Hepatocyte (in vitro differentiated cells): ENCODE measurements at regions not wholly inside any gene's neighbourhood (a gene's known extent, or its start where the extent isn't known, plus 50 kb on each side); places are given as distances from the start of the nearest gene placed in this dataset.

Experiments used
- DNase-seq: peaks from one replicate; pipeline ENCODE4 v3.0.0-alpha.2; 2016; ENCODE audit warnings: low spot score
- H2AFZ ChIP-seq: fragments of 200-600 bp; sonication (generic); 2 replicates; pipeline ENCODE4 v1.6.0; 2016; ENCODE audit warnings: antibody characterized with exemption, mild to moderate bottlenecking
- H3K27ac ChIP-seq: fragments of 200-600 bp; sonication (generic); 2 replicates; pipeline ENCODE4 v1.5.1; 2016; ENCODE audit warnings: mild to moderate bottlenecking
- H3K27me3 ChIP-seq: fragments of 200-600 bp; sonication (generic); 2 replicates; pipeline ENCODE4 v1.6.1; 2016
- H3K36me3 ChIP-seq: fragments of 200-600 bp; sonication (generic); replicated peaks from 2 replicates; pipeline ENCODE4 v1.5.1; 2016; ENCODE audit warnings: low read depth; ENCODE audit not compliant: insufficient read depth
- H3K4me1 ChIP-seq: fragments of 200-600 bp; sonication (generic); 2 replicates; pipeline ENCODE4 v1.5.1; 2016; ENCODE audit warnings: mild to moderate bottlenecking, moderate library complexity; ENCODE audit not compliant: insufficient read depth
- H3K4me2 ChIP-seq: fragments of 200-600 bp; sonication (generic); 2 replicates; pipeline ENCODE4 v1.6.0; 2016
- H3K4me3 ChIP-seq: fragments of 200-600 bp; sonication (generic); 2 replicates; pipeline ENCODE4 v1.5.1; 2016; ENCODE audit warnings: mild to moderate bottlenecking
- H3K79me2 ChIP-seq: fragments of 200-600 bp; sonication (generic); 2 replicates; pipeline ENCODE4 v1.6.0; 2017; ENCODE audit warnings: mild to moderate bottlenecking
- H3K9me2 ChIP-seq: fragments of 200-600 bp; sonication (generic); replicated peaks from 2 replicates; pipeline ENCODE4 v1.6.0; 2017; ENCODE audit warnings: mild to moderate bottlenecking; ENCODE audit not compliant: insufficient read depth
- H3K9me3 ChIP-seq: fragments of 200-600 bp; sonication (generic); 2 replicates; pipeline ENCODE4 v1.5.1; 2016; ENCODE audit warnings: low read depth, mild to moderate bottlenecking
- H4K20me1 ChIP-seq: fragments of 200-600 bp; sonication (generic); 2 replicates; pipeline ENCODE4 v1.6.0; 2016; ENCODE audit warnings: mild to moderate bottlenecking; ENCODE audit not compliant: insufficient read depth, poor library complexity, severe bottlenecking
- EZH2 ChIP-seq: fragments of 200-600 bp; sonication (generic); IDR thresholded peaks from 2 replicates; pipeline ENCODE4 v1.6.1; 2016; ENCODE audit warnings: antibody characterized with exemption, mild to moderate bottlenecking, borderline replicate concordance
- EZH2phosphoT487 ChIP-seq: fragments of 200-600 bp; sonication (generic); IDR thresholded peaks from one replicate; pipeline ENCODE4 v1.6.1; 2018; ENCODE audit warnings: antibody characterized with exemption, mild to moderate bottlenecking, low read depth, moderate library complexity; ENCODE audit not compliant: unreplicated experiment, severe bottlenecking
- WGBS: methylation state at CpG from one replicate; pipeline ENCODE4 v1.1.6; 2016; ENCODE audit warnings: low lambda C conversion rate; ENCODE audit errors: missing lambda C conversion rate; 5-methylcytosine and 5-hydroxymethylcytosine counted together
- TF ChIP-seq, protein P1 (sequence below): fragments of 200-600 bp; sonication (generic); IDR thresholded peaks from 2 replicates; pipeline ENCODE4 v1.5.1; 2016; ENCODE audit warnings: antibody characterized with exemption, mild to moderate bottlenecking; ENCODE audit not compliant: poor library complexity

DNA sequence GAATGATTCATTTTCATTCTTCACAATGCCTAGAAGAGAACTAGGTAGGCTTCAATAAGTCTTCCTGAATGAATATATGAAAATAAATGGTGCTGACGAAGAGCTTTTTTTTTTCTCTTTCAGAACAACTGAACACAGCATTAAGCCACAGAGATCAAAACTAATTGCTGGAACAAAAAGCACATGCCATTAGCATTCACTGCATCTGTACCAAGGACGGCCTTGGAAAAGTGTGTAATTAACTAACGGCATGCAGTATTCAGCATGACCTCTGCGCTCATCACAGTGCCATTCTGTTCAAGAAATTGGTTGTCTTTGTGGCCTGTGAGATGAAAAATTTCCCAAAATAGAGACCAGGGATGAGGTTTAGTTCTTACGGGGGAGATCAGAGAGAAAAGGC lies 99.3 kb downstream of the NUDT12 start:
- TF ChIP-seq, protein P1, sequence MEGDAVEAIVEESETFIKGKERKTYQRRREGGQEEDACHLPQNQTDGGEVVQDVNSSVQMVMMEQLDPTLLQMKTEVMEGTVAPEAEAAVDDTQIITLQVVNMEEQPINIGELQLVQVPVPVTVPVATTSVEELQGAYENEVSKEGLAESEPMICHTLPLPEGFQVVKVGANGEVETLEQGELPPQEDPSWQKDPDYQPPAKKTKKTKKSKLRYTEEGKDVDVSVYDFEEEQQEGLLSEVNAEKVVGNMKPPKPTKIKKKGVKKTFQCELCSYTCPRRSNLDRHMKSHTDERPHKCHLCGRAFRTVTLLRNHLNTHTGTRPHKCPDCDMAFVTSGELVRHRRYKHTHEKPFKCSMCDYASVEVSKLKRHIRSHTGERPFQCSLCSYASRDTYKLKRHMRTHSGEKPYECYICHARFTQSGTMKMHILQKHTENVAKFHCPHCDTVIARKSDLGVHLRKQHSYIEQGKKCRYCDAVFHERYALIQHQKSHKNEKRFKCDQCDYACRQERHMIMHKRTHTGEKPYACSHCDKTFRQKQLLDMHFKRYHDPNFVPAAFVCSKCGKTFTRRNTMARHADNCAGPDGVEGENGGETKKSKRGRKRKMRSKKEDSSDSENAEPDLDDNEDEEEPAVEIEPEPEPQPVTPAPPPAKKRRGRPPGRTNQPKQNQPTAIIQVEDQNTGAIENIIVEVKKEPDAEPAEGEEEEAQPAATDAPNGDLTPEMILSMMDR, result no peak
- no peak for TF ChIP-seq EZH2phosphoT487
- TF ChIP-seq EZH2, result no peak
- H3K9me3 ChIP-seq, result no peaks in the 10 kb centered on the region
- WGBS, result 82% methylated on average over 5 of the region's 5 CpGs
- no peak for DNase-seq
- no peaks in the 10 kb centered on the region for H4K20me1 ChIP-seq
- no peaks in the 10 kb centered on the region for H3K36me3 ChIP-seq
- H2AFZ ChIP-seq, result no peak overlapping the region
- no peak overlapping the region for H3K27ac ChIP-seq
- no peak overlapping the region for H3K4me3 ChIP-seq
- H3K4me1 ChIP-seq, result no peaks in the 10 kb centered on the region
- no peaks in the 10 kb centered on the region for H3K27me3 ChIP-seq
- no peak overlapping the region for H3K4me2 ChIP-seq
- no peaks in the 10 kb centered on the region for H3K9me2 ChIP-seq
- no peaks in the 10 kb centered on the region for H3K79me2 ChIP-seq

DNA sequence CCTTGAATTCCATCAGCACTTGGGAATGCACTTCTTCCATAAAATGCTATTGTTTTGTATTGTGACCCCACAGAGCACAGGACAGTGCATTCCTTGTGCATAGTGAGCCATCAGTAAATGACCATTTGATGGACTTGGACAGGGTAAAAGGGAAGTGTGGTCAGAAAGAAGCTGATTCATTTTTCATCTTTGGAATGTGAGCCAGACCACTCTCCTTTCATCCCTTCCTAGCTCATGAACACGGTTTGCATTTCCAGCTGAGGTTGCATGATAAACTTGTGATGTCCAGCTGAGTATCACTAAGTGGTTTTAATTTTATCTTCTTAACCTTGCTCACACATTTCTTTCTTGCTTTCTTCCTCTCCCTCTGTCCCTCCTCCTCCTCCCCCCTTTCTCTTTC lies 101.3 kb downstream of the NUDT12 start:
- H3K9me2 ChIP-seq, result no peaks in the 10 kb centered on the region

DNA sequence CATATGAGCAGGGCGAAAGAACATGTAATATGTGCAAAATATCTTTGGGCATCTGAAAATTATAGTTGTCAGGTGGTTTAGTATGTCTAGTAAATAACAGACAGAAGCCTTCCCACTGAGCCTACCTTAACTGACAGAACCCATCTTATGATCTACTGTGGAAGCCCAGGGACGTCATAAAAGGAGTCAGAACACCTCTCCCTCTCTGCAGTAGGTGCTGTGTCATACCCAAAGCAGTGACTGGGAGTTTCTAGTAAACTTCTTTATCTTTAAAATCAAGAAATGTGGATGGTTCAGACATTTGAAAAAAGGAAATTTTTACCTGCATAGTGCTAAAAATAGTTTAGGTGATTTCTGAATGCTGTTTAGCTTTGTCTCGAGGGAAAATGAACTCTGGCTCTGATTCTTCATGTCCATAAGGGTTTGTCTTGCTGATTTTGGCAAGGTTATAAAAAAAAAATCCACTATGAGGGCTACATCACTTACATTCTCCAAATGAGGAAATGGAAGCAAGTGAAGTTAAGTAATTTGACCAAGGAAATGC lies 104.0 kb downstream of the NUDT12 start:
- no peak overlapping the region for H3K4me2 ChIP-seq
- WGBS, result 73% methylated on average over 3 of the region's 3 CpGs
- TF ChIP-seq EZH2 (no peak), EZH2phosphoT487 (no peak)
- TF ChIP-seq, protein P1, result no peak
- no peaks in the 10 kb centered on the region for H3K27me3 ChIP-seq
- no peaks in the 10 kb centered on the region for H4K20me1 ChIP-seq
- no peak overlapping the region for H3K27ac ChIP-seq
- H3K79me2 ChIP-seq, result no peaks in the 10 kb centered on the region
- H3K4me3 ChIP-seq, result no peak overlapping the region
- H3K36me3 ChIP-seq, result no peaks in the 10 kb centered on the region
- no peaks in the 10 kb centered on the region for H3K9me3 ChIP-seq
- DNase-seq, result no peak
- H2AFZ ChIP-seq, result no peak overlapping the region
- H3K9me2 ChIP-seq, result no peaks in the 10 kb centered on the region
- H3K4me1 ChIP-seq, result no peaks in the 10 kb centered on the region

More for the DNA sequence above, 101.3 kb downstream of the NUDT12 start:
- no peaks in the 10 kb centered on the region for H3K9me3 ChIP-seq
- TF ChIP-seq EZH2, result no peak
- TF ChIP-seq, protein P1, result no peak
- TF ChIP-seq EZH2phosphoT487, result no peak
- no peak overlapping the region for H3K4me3 ChIP-seq
- H3K27me3 ChIP-seq, result no peaks in the 10 kb centered on the region
- H3K79me2 ChIP-seq, result no peaks in the 10 kb centered on the region
- 46% methylated on average over 1 of the region's 1 CpG for WGBS
- no peak overlapping the region for H3K27ac ChIP-seq
- H2AFZ ChIP-seq, result no peak overlapping the region
- no peak for DNase-seq
- H3K4me1 ChIP-seq, result no peaks in the 10 kb centered on the region
- no peaks in the 10 kb centered on the region for H4K20me1 ChIP-seq
- no peak overlapping the region for H3K4me2 ChIP-seq
- H3K36me3 ChIP-seq, result no peaks in the 10 kb centered on the region

DNA sequence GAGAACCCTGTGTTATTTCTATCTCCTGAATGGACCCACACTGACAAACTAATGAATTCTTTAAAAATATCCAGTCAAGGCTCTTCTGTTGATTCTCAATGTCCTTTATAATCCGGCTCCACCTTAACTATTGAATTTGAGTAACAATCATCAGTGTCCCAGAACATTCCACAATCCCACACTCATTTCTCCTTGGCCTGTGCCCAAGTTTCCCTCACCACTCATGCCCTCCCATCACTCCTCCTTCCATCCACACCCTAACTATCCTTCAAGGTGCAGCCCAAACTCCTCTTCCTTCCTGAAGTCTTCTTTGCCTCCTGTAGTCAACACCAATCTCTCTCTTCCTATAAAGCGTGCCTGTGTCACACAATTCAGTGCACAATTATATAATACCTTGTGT lies 106.1 kb downstream of the NUDT12 start:
- no peak for DNase-seq
- TF ChIP-seq EZH2, result no peak
- TF ChIP-seq, protein P1, result no peak
- TF ChIP-seq EZH2phosphoT487, result no peak
- WGBS, result 85% methylated on average over 2 of the region's 2 CpGs

More for the DNA sequence above, 106.1 kb downstream of the NUDT12 start:
- no peaks in the 10 kb centered on the region for H4K20me1 ChIP-seq
- H3K4me2 ChIP-seq, result no peak overlapping the region
- no peak overlapping the region for H2AFZ ChIP-seq
- no peaks in the 10 kb centered on the region for H3K27me3 ChIP-seq
- H3K9me2 ChIP-seq, result no peaks in the 10 kb centered on the region
- no peak overlapping the region for H3K4me3 ChIP-seq
- no peaks in the 10 kb centered on the region for H3K9me3 ChIP-seq
- no peaks in the 10 kb centered on the region for H3K4me1 ChIP-seq
- H3K27ac ChIP-seq, result no peak overlapping the region
- no peaks in the 10 kb centered on the region for H3K36me3 ChIP-seq
- no peaks in the 10 kb centered on the region for H3K79me2 ChIP-seq
